CD4-positive, alpha-beta T cell (primary cell): ENCODE measurements at regions not wholly inside any gene's neighbourhood (a gene's known extent, or its start where the extent isn't known, plus 50 kb on each side); places are given as distances from the start of the nearest gene placed in this dataset.

ENCODE experiments used
- ATAC-seq: fragments of 200-7000 bp; cut with Tn5 transposase; one replicate; pipeline ENCODE4 v1.10.0; 2022; ENCODE audit warnings: mild to moderate bottlenecking; ENCODE audit not compliant: poor library complexity
- CTCF ChIA-PET: fragments of 350-600 bp; sonication (Branson Sonifier 250); formaldehyde crosslinking; loops from one replicate; lab custom pipeline; 2021; ENCODE audit warnings: antibody characterized with exemption, inconsistent platforms; lab: Charles Lee
- POLR2A ChIA-PET: fragments of 350-600 bp; sonication (Branson Sonifier 250); formaldehyde crosslinking; loops from one replicate; lab custom pipeline; 2021; ENCODE audit warnings: antibody characterized with exemption, inconsistent platforms; lab: Charles Lee
- DNase-seq, 14 experiments: peaks; one replicate each; pipeline ENCODE4 v3.0.0-alpha.2; 2013 to 2020; ENCODE audit warnings: mixed read lengths in 2 of 14
- H3K27ac ChIP-seq, 2 donors: one replicate each; pipeline versions ENCODE4 v1.5.1 to v1.7.0; 2013; ENCODE audit warnings: low read length in 2 of 2, low read depth in 1 of 2, mild to moderate bottlenecking in 1 of 2
- H3K27me3 ChIP-seq, 2 experiments: 1 replicate in 1 of 2; 2 replicates in 1 of 2; pipeline versions ENCODE4 v1.6.1 to v1.7.0; 2013; ENCODE audit warnings: low read length in 2 of 2, control low read depth in 1 of 2, mild to moderate bottlenecking in 1 of 2, moderate library complexity in 1 of 2; ENCODE audit not compliant: insufficient read depth in 2 of 2, control insufficient read depth in 1 of 2
- H3K36me3 ChIP-seq: one replicate; pipeline ENCODE4 v1.6.1; 2013; ENCODE audit warnings: low read length, control low read depth; ENCODE audit not compliant: insufficient read depth
- H3K4me1 ChIP-seq: one replicate; pipeline ENCODE4 v1.6.1; 2013; ENCODE audit warnings: low read length, control low read depth; ENCODE audit not compliant: insufficient read depth
- H3K4me3 ChIP-seq: one replicate; pipeline ENCODE4 v1.5.1; 2013; ENCODE audit warnings: mild to moderate bottlenecking, low read length, moderate library complexity
- H3K9me3 ChIP-seq, 2 experiments: 1 replicate in 1 of 2; 2 replicates in 1 of 2; pipeline versions ENCODE4 v1.6.1 to v1.7.0; 2013; ENCODE audit warnings: low read length in 2 of 2, mild to moderate bottlenecking in 2 of 2, control low read depth in 1 of 2, moderate library complexity in 1 of 2; ENCODE audit not compliant: control insufficient read depth in 1 of 2, insufficient read depth in 1 of 2
- H3K27ac Mint-ChIP-seq: one replicate; pipeline ENCODE4 v1.8.0; 2020; ENCODE audit warnings: mixed read lengths
- H3K27me3 Mint-ChIP-seq: one replicate; pipeline ENCODE4 v1.8.0; 2021; ENCODE audit warnings: mixed read lengths
- H3K36me3 Mint-ChIP-seq: one replicate; pipeline ENCODE4 v1.8.0; 2021; ENCODE audit warnings: low read depth, mixed read lengths
- H3K4me1 Mint-ChIP-seq: one replicate; pipeline ENCODE4 v1.8.0; 2021; ENCODE audit warnings: low read depth, mixed read lengths
- H3K4me3 Mint-ChIP-seq: one replicate; pipeline ENCODE4 v1.8.0; 2020; ENCODE audit warnings: mild to moderate bottlenecking, mixed read lengths
- H3K9me3 Mint-ChIP-seq: one replicate; pipeline ENCODE4 v1.8.0; 2020; ENCODE audit warnings: mixed read lengths
- intact Hi-C, 2 experiments: fragments of 100-400 bp; cut with DNase I in 1 of 2; cut with micrococcal nuclease in 1 of 2; formaldehyde crosslinking; loops; one replicate each; pipeline versions ENCODE4 v1.15.1 to v1.9.0; 2023 to 2025; cut with DNase I, micrococcal nuclease
- TF ChIP-seq, protein P1 (sequence below): fragments of 200-600 bp; IDR thresholded peaks from one replicate; pipeline ENCODE4 v1.8.0; 2022; ENCODE audit warnings: antibody characterized with exemption, mild to moderate bottlenecking

DNA sequence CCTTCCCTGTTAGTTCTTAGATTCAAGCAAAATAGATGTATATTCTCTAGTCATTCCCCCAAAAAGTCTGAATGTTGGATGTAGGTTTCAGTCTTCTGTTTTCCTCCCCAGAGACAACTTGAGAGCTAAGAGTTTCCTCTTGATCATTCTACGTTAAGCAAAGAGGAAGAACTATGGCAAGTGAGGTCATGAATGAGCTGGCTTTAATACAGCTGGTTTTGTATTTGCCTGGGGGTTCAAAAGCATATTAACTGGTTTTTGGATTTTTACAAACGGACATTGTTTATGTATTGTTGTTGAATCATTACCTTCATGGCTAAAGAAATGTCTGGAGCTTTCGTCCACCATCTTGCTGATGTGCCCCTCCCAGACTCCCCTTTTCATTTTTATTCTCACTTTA, 916.7 kb upstream of the POU3F4 start:
- DNase-seq = no peak
- Histone ChIP-seq H3K4me3 (no peak overlapping the region), H3K4me1 (no peaks in the 10 kb centered on the region), H3K27me3 (no peaks in the 10 kb centered on the region), H3K36me3 (no peaks in the 10 kb centered on the region), H3K27ac (no peak overlapping the region), H3K9me3 (no peaks in the 10 kb centered on the region)
- CTCF ChIA-PET = no interaction called here
- intact Hi-C loops = no loop called here
- H3K9me3 Mint-ChIP-seq = peaks cover 2% of the 10 kb centered on the region
- TF ChIP-seq, protein P1, sequence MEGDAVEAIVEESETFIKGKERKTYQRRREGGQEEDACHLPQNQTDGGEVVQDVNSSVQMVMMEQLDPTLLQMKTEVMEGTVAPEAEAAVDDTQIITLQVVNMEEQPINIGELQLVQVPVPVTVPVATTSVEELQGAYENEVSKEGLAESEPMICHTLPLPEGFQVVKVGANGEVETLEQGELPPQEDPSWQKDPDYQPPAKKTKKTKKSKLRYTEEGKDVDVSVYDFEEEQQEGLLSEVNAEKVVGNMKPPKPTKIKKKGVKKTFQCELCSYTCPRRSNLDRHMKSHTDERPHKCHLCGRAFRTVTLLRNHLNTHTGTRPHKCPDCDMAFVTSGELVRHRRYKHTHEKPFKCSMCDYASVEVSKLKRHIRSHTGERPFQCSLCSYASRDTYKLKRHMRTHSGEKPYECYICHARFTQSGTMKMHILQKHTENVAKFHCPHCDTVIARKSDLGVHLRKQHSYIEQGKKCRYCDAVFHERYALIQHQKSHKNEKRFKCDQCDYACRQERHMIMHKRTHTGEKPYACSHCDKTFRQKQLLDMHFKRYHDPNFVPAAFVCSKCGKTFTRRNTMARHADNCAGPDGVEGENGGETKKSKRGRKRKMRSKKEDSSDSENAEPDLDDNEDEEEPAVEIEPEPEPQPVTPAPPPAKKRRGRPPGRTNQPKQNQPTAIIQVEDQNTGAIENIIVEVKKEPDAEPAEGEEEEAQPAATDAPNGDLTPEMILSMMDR = no peak
- no peaks in the 10 kb centered on the region for H3K4me1 Mint-ChIP-seq
- H3K27me3 Mint-ChIP-seq = no peaks in the 10 kb centered on the region
- H3K27ac Mint-ChIP-seq = no peak overlapping the region
- H3K4me3 Mint-ChIP-seq = no peak overlapping the region
- POLR2A ChIA-PET = no interaction called here
- no peak for ATAC-seq
- no peaks in the 10 kb centered on the region for H3K36me3 Mint-ChIP-seq

DNA sequence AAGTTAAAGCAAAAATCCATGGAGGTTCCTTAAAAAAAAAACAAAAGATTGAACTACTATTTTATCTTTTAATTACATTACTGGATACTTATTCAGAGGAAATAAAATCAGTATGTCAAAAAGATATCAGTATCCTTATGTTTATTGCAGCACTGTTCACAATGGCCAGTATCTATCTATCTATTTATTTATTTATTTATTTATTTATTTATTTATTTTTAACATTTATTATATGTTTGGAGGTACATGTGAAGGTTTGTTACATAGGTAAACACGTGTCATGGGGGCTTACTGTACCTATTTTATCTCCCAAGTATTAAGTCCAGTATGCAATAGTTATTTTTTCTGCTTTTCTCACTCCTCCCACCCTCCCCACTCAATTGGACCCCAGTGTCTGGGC, 881.1 kb upstream of the POU3F4 start:
- no peak overlapping the region for H3K27ac Mint-ChIP-seq
- DNase-seq (no peak), ATAC-seq (no peak)
- intact Hi-C loops = no loop called here
- H3K36me3 ChIP-seq = no peaks in the 10 kb centered on the region
- TF ChIP-seq, protein P1 = no peak
- ChIA-PET CTCF (no interaction called here), POLR2A (no interaction called here)
- H3K27me3 ChIP-seq = no peaks in the 10 kb centered on the region
- H3K4me3 ChIP-seq = no peak overlapping the region
- no peaks in the 10 kb centered on the region for H3K4me1 Mint-ChIP-seq
- H3K4me1 ChIP-seq = no peaks in the 10 kb centered on the region
- no peaks in the 10 kb centered on the region for H3K27me3 Mint-ChIP-seq
- no peaks in the 10 kb centered on the region for H3K36me3 Mint-ChIP-seq
- H3K9me3 Mint-ChIP-seq = no peaks in the 10 kb centered on the region
- H3K4me3 Mint-ChIP-seq = no peak overlapping the region
- H3K27ac ChIP-seq = no peak overlapping the region
- no peaks in the 10 kb centered on the region for H3K9me3 ChIP-seq

DNA sequence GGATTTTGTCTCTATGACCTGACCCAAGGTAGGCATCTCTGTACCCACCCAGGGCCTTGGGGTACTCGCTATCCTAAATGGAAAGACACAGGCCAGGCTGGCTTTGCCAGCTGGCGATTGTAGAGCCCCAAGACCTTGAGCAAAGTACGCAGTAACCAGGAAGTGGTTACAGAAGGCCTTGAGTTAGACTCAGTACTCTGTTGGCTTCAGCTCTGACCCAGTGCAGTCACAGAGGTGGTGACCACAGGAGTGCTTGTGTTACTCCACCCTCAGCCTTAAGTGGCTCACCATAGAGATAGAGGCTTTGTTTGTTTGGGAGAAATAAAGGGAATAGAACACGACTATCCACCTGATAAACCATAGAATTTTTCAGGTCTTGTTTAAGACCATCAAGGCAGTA, 880.5 kb upstream of the POU3F4 start:
- ATAC-seq (no peak), DNase-seq (no peak)
- Histone ChIP-seq H3K27me3 (no peaks in the 10 kb centered on the region), H3K4me1 (no peaks in the 10 kb centered on the region), H3K9me3 (no peaks in the 10 kb centered on the region), H3K4me3 (no peak overlapping the region), H3K27ac (no peak overlapping the region), H3K36me3 (no peaks in the 10 kb centered on the region)
- Mint-ChIP-seq H3K27me3 (no peaks in the 10 kb centered on the region), H3K4me3 (no peak overlapping the region), H3K36me3 (no peaks in the 10 kb centered on the region), H3K4me1 (no peaks in the 10 kb centered on the region), H3K9me3 (no peaks in the 10 kb centered on the region), H3K27ac (no peak overlapping the region)
- intact Hi-C loops = no loop called here
- ChIA-PET CTCF (no interaction called here), POLR2A (no interaction called here)
- TF ChIP-seq, protein P1 = no peak
